ENCODE measurements at regions not wholly inside any gene's neighbourhood (a gene's known extent, or its start where the extent isn't known, plus 50 kb on each side); places are given as distances from the start of the nearest gene placed in this dataset.

GRCh38 chr15:25240461-25241021 is 198.3 kb downstream of the UBE3A start:
- no peak for TF ChIP-seq POLR2A (IDR thresholded peaks at IDR 0.05)
- TF ChIP-seq, protein P1, sequence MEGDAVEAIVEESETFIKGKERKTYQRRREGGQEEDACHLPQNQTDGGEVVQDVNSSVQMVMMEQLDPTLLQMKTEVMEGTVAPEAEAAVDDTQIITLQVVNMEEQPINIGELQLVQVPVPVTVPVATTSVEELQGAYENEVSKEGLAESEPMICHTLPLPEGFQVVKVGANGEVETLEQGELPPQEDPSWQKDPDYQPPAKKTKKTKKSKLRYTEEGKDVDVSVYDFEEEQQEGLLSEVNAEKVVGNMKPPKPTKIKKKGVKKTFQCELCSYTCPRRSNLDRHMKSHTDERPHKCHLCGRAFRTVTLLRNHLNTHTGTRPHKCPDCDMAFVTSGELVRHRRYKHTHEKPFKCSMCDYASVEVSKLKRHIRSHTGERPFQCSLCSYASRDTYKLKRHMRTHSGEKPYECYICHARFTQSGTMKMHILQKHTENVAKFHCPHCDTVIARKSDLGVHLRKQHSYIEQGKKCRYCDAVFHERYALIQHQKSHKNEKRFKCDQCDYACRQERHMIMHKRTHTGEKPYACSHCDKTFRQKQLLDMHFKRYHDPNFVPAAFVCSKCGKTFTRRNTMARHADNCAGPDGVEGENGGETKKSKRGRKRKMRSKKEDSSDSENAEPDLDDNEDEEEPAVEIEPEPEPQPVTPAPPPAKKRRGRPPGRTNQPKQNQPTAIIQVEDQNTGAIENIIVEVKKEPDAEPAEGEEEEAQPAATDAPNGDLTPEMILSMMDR (IDR thresholded peaks at IDR 0.05) = no peak
